SH-SY5Y (cell line): ENCODE measurements at regions not wholly inside any gene's neighbourhood (a gene's known extent, or its start where the extent isn't known, plus 50 kb on each side); places are given as distances from the start of the nearest gene placed in this dataset.

ENCODE experiments used
- GATA2 ChIP-seq: IDR thresholded peaks from 2 replicates; pipeline ENCODE4 v1.6.1; 2011; ENCODE audit warnings: mild to moderate bottlenecking, low read depth, low read length
- GATA3 ChIP-seq: IDR thresholded peaks from 2 replicates; pipeline ENCODE4 v1.6.1; 2011; ENCODE audit warnings: low read depth, mild to moderate bottlenecking, low read length, moderate library complexity

DNA sequence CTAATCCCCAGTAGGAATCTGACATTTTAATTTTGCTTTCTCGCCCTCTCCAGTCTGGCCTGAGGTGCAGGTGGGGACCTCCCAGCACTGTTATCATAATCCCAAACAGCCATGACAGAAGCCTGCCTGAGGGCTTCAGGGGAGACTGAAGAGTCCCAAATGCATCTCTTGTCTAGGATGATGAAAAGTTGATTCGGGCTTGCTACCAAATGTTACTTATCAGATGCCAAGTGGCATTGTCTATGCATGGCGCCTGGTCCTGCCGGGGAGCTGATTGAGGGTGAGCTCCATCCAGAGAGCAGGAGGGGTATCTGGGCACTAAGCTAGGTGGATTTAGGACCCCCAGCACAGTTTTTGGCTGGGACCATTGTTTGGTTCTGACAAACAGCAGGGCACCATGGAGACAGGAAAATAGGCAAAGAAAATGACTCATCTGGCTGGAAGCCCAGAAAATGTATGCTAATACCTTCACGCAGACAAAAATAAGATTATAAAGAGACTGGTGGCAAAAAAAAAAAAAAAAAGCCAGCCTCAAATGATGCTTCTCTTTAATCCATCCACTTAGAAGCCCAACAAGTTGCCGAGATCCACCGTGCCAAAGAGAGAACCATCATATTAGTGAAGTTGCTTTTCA lies 513.7 kb upstream of the SULF2 start:
- TF ChIP-seq GATA2, result peak; percentile 94
- TF ChIP-seq GATA3, result peak; percentile 76
